ENCODE measurements at regions not wholly inside any gene's neighbourhood (a gene's known extent, or its start where the extent isn't known, plus 50 kb on each side); places are given as distances from the start of the nearest gene placed in this dataset.

DNA sequence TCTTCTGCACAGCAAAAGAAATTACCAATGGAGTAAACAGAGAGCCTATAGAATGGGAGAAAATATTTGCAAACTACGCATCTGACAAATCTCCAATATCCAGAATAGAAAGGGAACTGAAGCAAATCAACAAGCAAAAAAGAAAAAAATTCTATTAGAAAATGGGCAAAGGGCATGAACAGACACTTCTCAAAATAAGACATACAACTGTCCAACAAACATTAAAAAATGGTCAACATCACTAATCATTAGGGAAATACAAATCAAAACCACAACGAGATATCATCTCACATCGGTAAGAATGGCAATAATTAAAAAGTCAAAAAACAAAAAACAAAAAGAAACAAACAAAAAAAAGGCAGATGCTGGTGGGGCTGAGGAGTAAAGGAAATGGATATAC, 356.4 kb downstream of the ADCYAP1 start:
- TF ChIP-seq POLR2A (IDR thresholded peaks at IDR 0.05) (no peak), POLR2AphosphoS5 (IDR thresholded peaks at IDR 0.05) (no peak)
- TF ChIP-seq, protein P1, sequence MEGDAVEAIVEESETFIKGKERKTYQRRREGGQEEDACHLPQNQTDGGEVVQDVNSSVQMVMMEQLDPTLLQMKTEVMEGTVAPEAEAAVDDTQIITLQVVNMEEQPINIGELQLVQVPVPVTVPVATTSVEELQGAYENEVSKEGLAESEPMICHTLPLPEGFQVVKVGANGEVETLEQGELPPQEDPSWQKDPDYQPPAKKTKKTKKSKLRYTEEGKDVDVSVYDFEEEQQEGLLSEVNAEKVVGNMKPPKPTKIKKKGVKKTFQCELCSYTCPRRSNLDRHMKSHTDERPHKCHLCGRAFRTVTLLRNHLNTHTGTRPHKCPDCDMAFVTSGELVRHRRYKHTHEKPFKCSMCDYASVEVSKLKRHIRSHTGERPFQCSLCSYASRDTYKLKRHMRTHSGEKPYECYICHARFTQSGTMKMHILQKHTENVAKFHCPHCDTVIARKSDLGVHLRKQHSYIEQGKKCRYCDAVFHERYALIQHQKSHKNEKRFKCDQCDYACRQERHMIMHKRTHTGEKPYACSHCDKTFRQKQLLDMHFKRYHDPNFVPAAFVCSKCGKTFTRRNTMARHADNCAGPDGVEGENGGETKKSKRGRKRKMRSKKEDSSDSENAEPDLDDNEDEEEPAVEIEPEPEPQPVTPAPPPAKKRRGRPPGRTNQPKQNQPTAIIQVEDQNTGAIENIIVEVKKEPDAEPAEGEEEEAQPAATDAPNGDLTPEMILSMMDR (IDR thresholded peaks at IDR 0.05) = no peak

All from sigmoid colon (tissue), 4 donors.